NK-92 treated with Interleukin-12 subunit alpha and Interleukin-12 subunit beta, amount 100 ng/mL, for 24 hours (cell line): ENCODE measurements at regions not wholly inside any gene's neighbourhood (a gene's known extent, or its start where the extent isn't known, plus 50 kb on each side); places are given as distances from the start of the nearest gene placed in this dataset.
"Not testable (repeated sequence)": the region's sequence is repeated elsewhere in the genome, so short reads cannot be mapped to it uniquely, and the experiment has no call there.

Source experiments
- DNase-seq: peaks from one replicate; lab custom pipeline; 2025; lab: John Stamatoyannopoulos, UW

DNA sequence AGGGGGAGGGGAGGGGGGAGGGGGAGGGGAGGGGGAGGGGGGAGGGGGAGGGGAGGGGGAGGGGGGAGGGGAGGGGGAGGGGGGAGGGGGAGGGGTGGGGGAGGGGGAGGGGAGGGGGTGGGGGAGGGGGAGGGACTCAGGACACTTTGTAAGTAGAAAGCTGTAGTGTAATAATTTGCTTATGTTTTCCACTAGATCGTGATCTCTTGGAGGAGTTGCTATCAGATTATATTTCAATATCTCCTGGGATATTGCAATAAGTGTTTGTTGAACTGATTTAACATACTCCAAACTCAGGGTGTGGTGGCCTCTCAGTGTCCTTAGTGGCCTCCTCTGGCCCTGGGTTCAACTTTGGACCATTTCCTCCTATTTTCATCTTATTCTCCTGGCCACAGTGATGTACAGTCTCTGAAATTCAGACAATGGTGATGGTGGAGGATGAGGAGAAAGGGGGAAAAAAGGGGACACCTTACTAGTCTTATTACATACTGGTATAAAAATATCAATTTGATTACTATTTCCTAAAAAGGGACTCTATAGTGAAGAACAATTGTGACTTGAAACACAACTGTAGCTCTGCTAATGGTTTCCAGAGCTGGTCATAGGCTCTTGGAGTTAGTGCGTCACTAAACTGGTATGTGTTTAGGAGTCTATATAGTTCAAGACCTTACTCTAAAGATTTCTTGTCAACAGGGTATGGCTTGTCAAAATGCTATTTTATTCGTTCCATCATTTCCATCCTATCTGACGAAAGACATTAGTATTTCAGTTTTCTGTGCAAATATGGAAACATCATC lies 89.6 kb downstream of the DDX1 start:
- DNase-seq, result no peak

DNA sequence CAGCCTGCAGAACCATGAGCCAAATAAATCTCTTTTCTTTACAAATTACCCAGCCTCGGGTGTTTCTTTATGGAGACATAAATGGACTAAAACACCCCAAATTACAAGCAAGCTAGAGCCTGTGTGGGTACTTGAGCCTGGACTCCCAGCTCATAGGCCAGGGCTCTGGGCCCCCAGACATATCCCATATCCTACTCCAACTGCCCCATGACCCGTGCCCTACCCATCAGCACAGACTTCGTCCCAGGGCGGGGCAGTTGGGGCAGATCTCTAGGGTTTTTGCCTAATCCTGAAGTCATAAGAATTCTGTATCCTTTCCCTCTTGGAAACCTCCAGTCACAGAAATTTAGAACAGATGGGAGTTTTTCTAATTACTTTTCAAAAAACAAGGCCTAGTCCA lies 90.7 kb downstream of the DDX1 start:
- DNase-seq, result no peak

DNA sequence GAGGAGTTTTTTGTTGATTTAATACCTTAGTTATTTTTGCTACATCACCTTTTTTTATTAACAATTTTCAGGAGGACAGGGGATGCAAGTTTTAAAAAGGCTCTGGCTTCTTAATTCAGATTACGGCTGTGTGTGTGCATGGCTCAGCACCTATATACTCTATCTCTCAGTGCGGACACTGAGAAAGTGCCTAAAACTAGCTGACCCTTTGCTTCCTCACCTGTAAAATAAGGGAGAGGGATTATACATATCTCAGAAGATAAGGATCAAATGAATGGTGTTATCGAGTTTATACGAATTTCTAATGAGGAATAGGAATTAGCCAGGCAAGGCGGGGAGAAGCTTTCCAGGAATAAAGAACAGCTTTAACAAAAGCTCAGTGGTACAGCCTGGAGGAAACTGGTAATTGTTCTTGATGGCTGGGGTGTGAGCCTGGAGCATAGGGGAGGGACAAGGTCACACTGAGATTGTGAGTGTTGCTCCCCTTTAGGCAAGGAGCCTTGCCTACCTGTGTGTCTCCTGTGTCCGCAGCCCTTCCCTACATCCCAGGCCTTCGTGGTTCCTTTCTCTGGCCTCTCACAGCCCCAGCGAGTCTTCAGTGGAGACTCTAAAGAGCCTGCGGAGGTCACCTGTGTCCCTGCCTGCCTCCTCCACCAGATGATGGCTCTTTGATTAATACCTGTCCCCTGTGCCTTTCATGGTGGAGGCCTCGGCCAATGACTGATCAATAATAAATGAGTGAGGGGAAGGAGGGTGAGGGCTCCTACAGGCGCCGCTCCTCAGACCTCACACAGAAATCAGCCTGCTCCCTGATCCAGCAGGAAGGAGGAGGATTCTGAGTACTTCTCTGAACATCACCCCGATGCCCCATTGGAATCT lies 92.7 kb downstream of the DDX1 start:
- no peak for DNase-seq

DNA sequence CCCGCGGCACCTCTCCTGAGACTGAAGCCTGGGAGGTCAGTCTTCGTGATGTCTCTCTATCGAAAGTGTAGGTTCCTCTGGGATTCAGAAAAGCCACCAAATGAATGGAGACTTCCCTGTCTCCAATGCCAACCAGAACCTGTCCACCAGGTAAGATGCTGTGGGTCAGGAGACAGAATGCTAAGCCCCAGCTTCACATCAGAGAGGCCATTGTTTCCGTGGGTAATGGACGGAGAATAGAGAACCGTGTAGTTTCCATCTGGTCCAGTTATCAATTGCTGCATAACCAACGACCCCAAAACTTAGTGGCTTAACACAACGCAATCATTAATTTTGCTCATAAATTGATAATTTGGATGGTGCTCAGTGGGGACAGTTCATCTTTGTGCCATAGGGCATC lies 93.5 kb downstream of the DDX1 start:
- no peak for DNase-seq

DNA sequence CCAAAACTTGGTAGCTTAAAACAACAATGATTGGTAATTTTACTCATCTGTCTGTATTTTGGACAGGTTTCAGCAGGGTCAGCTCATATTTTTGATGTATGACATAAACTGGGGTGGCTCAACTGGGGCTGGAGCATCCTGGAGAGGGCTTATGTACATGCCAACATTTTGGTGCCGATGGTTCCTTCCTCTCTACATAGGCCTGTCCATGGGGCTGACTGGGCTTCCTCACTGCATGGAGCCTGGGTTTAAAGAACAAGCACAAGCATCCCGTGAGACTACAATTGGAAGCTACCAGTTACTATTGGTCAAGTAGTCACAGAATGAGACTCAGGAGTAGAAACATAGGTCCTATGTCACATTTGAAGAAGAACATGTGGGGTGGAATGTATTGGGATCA lies 95.0 kb downstream of the DDX1 start:
- DNase-seq, result no peak

DNA sequence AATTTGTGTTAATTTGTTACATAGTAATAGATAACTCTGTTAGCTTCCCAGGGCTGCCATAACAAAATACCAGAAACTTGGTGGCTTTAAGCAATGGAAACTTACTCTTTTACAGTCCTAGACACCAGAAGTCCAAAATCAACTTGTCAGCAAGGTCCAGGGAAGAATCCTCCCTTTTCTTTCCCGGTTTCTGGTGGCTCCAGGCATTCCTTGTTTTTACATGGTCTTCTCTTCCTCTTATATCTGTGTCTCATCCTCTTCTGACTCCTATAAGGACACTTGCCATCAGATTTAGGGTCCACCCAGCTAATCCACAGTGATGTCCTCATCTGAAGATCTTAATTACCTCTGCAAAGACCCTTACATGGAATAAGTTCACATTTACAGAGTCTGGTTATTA lies 95.6 kb downstream of the DDX1 start:
- DNase-seq, result no peak

DNA sequence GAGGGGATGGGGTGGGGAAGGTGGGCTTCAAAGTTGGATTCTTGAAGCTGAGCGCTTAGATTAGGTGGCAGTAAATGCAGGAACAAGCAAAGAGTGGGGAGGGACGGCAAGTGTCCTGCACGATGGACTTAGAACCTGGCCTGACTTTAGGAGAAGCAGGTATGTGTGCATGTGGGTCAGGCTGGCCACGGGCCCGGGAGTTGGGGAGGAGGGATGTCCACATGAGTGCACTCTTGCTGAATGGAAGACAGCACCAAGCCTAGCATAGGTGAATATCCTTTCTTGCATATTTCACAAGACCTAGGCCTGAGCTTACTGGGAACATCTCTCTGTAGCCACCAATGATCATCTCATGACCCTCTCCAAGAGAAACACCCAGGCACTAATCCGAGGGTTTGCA lies 96.1 kb downstream of the DDX1 start:
- DNase-seq, result no peak

DNA sequence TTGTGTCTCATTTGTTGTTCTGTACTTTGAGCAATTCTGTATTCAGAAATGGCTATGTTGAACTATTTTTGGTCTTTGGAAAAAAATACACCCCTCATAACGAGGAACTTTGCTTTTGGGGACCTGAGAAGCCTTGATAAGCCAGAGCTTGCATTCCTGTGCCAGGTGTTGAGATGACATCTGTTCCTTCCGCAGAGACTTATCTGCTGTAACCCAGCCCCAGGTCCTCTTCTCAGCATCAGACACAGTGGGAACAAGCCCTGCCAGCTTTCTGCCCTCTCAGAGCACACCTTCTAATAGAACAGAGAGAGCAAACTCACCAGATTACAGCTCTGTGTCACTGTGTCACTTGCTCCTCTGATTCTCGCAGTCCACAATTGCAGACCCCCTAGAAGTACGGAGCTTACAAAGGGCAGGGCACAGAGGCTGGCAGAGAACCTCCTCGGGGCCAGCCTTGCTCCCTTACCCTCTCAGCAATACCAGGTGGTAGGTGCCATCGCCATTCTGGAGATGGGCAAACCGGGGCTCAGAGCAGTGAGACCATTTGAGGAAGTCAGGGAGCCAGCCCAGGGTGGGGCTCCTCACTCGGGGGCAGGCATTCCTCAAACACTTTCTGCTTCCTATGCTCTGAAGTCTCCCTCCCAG lies 97.4 kb downstream of the DDX1 start:
- DNase-seq, result no peak

DNA sequence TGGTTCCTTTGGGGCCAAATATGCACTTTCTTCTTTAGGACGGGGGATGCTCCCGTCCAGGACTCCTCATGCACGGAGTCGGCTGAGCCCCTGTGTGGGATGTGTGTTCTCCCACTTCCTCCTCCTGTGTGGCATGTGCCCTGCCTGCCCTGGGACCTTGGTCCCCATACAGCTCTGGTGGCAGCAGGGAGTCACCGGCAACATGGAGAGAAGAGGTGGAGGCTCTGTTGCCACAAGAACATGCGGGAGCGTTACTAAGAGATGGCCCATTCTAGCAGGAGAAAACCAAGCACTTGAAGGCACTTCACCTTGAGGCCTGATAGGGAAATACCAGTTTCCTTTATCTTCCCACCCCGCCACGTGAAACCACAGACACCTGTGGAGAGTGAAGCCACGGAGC lies 98.0 kb downstream of the DDX1 start:
- no peak for DNase-seq

DNA sequence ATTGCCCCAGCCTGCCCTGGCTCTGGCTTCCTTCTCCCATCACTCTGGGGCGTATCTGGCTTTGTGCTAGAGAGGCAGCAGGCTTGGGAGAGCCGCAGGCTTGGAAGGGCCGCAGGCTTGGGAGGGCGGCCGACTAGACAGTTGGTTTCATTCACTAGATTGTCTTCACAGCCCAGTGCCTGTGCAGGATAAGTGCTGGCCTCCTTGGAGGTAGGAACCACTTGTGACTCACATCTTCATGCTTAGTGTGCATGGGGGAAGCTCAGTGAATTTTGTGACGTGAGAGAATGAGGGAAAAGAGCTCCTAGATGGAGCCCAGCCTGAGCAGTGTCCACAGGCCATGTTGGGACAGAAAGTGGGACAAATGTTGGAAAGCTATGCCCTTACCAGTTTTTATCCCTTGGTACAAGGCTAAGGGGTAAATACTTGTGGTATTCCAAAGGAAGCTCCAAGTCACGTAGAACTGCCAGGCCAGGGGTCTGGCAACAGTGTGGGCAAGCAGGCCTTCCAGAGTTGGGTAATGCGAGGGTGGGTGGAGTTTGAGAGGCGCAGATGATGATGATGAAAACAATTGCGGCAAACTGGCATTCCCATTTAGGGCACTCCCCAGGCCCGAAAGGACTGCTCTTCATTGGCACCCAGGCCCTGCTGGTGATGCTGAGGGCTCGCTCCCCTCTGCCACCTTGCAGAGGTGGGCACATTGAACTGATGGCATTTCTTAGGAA lies 100.1 kb downstream of the DDX1 start:
- no peak for DNase-seq

DNA sequence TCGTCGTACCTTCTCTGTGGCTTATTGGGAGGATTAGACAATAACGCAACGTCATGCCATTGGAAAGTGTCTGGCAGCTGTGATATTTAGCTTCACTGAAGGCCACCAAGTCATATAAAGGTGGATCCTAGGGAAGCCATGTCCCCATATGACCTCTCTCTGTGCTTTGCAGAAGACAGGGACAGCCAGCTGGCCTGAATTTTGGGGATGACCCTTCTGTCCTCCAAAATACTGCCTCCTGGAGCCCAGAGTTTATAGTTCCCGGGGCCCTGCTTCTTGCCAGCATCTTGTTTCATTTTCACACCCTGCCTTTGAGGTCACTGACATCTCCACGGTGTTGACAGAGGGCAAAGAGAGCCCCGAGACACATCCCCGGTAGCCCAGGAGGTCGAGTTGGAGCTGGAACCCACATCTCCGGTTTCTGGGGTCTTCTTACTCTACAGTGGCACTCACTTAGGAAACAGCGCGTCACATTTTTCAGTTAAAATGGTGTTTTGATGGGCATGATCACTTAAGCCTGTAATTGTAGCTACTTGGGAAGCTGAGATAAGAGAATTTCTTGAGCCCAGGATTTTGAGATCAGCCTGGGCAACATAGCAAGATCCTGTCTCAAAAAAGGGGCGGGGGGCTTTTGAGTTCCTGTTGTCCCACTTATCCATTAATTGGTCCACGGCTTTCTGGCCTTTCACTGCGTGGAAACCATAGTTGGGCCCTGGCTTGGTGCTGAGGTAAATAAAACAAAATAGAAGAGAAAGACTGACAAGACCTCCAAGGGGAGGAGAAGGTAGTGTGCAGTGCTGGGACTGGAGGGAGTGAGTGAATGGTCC lies 101.1 kb downstream of the DDX1 start:
- DNase-seq, result no peak

DNA sequence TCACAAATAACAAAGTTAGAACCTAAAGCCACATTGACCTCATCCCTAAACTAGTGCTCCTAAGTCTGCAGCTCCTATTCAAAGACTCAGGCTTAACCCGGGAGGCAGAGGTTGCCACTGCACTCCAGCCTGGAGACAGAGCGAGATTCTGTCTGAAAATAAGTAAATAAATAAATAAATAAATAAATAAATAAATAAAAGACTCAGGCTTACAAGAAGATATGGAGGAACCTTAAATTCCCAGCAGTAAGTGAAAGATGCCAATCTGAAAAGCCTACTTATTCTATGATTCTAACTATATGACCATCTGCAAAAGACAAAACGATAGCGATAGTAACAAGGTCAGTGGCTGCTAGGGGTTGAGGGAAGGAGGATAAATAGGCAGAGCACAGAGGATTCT lies 101.7 kb downstream of the DDX1 start:
- DNase-seq, result no peak

DNA sequence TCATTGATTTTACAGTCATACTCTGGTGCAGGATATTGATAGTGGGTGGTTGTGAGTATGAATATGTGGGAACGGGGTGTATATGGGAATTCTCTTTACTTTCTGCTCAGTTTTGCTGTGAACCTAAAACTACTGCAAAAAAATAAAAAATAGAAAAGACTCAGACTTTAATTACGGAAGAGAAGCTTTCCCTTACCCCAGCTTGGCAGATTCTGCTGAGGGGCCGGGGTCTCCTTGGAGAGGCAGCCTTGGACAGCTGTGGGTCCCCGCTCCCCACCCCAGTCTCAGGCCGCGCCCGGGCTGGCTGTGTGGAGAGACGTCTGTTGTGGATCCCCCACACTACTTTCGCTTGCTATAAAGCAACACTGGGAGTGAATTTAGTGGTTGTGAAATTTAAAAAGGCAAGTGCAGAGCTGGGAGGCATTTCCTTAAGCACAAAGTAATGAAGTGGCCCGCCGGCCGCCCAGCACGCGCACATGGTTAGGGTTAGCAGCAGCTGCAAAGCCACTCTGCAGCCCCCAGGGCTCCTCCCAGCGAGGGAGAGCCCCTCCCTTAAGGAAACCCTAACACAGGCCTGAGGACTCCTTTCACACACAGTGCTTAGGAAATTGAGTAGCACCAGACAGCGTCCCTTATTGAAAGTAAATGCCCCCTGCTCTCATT lies 102.4 kb downstream of the DDX1 start:
- no peak for DNase-seq

DNA sequence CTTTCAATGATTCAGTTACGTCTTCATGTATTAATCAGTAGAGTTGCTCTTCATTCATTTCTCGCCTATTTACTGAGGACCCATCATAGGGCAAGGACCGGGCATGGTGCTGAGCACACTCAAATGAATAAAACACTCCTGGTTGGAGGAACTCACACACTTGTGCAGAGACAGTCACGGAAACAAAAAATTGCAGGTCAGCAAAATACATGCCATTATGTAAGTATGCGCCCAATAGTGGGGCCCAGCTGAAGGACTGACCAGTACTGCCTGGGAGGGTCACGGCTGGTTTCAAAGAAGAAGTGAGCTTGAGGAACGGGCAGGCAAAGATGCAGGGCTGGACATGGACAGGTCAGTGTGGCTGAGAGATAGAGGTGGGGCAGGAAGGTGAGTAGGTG lies 102.9 kb downstream of the DDX1 start:
- no peak for DNase-seq

DNA sequence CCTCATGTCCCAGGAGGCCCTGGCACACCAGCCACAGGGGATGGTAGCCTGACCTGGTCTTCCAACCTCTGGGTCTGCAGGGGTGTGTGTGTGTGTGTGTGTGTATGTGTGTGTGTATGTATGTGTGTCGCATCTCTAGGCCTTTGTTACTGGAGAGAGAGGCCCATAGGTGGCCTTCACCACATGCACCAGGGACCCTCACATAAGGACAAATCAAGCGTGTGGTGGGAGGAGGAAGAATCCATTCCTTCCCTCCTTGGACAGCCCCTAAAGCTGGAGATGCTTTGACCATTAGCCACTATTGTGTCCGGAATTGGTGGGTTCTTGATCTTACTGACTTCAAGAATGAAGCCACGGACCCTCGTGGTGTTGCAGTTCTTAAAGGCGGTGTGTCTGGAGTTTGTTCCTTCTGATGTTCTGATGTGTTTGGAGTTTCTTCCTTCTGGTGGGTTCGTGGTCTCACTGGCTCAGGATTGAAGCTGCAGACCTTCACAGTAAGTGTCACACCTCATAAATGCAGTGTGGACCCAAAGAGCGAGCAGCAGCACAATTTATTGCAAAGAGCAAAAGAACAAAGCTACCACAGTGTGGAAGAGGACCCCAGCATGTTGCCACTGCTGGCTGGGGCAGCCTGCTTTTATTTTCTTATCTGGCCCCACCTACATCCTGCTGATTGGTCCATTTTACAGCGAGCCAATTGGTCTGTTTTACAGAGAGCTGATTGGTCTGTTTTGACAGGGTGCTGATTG lies 104.1 kb downstream of the DDX1 start:
- DNase-seq, result no peak

DNA sequence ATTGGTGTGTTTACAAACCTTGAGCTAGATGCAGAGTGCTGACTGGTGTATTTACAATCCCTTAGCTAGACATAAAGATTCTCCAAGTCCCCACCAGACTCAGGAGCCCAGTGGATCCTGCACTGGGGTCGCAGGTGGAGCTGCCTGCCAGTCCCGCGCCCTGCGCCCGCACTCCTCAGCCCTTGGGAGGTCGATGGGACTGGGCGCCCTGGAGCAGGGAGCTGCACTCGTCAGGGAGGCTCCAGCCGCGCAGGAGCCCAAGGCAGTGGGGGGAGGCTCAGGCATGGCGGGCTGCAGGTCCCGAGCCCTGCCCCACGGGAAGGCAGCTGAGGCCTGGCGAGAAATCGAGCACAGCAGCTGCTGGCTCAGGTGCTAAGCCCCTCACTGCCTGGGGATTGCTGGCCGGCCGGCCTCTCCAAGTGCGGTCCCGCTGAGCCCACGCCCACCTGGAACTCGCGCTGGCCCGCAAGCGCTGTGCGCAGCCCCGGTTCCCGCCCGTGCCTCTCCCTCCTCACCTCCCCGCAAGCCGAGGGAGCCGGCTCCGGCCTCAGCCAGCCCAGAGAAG lies 105.0 kb downstream of the DDX1 start:
- DNase-seq, result not testable (repeated sequence)

DNA sequence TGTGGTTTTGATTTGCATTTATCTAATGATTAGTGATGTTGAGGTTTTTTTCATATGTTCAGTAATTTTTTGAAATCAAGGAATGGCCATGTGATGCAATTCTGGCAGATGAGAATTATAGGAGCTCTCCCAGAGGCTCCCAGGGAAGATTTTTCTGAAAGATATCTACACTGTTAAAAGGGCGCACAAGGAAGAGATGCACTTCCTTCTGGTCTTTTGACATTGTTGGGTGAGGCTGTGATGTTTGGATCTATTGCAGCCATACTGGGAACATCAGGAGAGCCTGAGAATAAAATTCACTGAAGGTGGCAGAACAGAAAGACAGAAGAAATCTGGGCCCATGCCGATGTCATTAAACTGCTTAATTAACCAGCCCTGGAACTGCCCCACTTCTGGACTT lies 108.5 kb downstream of the DDX1 start:
- DNase-seq, result no peak

DNA sequence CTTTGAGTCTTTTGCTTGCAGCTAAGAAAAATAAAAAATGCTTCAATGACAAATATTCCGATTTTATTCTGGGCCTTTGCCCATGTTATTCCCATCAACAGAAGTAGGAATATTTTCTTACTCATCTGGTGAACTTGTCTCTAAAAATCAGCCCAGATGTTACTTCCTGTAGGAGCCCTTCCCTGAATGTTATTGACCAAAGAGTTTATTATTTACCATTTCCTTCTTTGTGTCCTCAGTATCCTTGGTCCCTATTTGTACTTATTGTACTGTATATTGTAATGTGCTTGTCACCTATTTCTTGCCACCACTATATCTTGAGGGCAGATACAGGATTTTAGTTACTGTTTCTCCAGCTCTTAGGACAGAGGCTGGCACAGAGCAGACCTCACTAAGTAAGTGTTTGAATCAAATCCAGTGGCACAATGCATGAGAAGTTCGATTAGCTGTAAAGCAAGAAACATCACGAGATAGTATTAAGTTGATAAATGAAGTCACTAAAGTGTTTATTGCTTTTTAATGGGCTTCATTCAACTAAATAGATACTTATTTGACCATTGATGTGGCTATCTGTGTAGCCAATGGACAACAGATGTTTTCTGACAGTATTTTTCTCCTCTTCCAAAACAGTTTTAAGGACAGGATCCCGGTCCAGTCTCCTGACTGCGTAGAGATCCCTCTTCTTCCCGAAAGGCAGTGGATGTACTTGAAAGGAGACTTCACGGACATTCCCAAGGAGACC lies 109.1 kb downstream of the DDX1 start:
- DNase-seq, result no peak

DNA sequence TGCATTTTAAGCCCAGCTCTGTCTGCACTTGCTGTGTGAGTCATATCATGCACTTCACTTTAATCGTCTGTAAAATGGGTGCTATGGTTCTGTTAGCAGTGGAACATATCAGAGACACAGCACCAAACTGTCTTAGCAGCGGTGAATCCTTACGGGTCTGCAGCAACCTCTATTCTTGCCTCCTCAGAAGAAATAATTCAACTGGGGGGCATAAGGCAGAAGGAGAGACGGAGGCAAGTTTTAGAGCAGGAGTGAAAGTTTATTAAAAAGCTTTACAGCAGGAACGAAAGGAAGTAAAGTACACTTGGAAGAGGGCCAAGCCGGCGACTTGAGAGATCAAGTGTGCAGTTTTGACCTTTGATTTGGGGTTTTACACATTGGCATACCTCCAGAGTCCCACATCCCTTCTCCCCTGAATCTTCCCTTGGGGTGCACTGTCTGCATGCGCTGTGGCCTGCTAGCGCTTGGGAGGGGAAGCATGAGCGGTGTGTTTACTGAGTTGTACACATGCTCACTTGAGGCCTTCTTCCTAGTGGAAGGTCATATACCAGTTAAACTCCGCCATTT lies 109.8 kb downstream of the DDX1 start:
- DNase-seq, result no peak
